ENCODE measurements at regions not wholly inside any gene's neighbourhood (a gene's known extent, or its start where the extent isn't known, plus 50 kb on each side); places are given as distances from the start of the nearest gene placed in this dataset.

GRCh38 chr14:100381395-100382105 lies 58.4 kb downstream of the SLC25A47 start:
- DNase-seq (ENCODE audit: low spot score): no peak

DNA sequence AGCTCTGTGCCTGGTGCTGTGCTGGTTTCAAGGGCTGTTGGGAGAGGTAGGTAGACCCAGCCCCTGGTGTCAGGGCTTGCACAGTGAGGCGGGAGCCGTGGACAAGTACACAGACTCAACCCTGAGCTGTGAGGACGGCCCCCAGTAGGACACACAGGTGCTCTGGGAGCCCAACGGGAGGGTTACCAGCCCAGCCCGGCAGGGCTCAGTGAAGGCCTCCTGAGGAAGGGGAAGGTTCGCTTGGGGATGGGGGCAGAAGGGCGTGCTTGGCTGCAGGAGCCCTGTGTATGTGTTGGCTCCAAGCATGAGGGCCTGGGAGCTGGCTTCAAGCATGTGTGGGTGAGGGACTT lies 58.9 kb downstream of the SLC25A47 start:
- DNase-seq (ENCODE audit: low spot score): no peak

- DNase-seq (ENCODE audit: low spot score): peak; percentile 82
Measured at GRCh38 chr14:100383727-100384158, 60.6 kb downstream of the SLC25A47 start.

GRCh38 chr14:100384277-100384676 lies 61.1 kb downstream of the SLC25A47 start:
- DNase-seq (ENCODE audit: low spot score): no peak

DNA sequence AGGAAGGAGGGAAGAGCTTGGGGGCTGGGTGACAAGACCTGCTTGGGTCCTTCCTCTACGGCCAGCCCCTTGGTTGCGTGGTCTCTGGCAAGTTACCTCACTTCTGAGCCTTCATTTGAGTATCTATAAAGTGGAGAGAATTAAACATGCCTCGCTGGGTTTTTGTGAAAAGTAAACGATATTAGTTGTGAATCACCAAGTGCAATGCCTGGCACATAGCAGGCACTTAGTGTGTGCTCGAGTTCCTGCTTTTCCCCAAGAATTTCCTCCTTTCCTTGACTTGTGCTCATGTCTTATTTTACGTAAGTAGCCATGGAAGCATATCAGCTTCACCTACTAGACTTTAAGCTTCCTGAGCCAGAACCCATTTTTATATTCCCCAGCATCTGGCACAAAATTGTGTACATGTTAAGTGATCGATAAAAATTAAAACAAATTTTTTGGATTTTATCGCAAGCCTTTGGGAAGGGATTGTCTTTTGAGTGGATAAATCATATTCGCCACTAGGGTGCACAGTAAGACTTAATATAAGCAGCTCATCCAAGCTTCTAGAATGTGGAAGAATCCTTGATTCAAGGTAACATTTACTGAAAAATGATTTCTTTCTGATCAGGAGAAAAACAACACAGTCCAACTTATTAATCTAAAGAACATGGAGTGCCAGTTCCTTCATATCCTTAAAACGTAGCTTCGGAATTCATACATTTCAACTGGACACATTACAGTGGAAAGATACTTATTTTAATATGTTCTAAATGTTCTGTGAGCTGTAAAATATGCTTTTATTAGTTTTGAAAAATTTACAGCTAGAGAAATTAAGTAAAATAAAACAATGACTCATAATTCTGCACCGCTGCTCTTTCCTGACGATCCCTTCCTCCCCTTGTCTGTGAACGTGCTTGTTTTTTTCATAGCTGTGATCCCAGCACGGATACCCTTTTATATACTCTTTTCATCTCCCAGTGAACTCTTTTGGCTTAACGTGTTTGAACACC lies 62.0 kb downstream of the SLC25A47 start:
- peak; percentile 47 for DNase-seq (ENCODE audit: low spot score)

- DNase-seq (ENCODE audit: low spot score): no peak
Measured at GRCh38 chr14:100386121-100386520, 63.0 kb downstream of the SLC25A47 start.

GRCh38 chr14:100386846-100387245 lies 63.7 kb downstream of the SLC25A47 start:
- DNase-seq (ENCODE audit: low spot score): no peak

DNA sequence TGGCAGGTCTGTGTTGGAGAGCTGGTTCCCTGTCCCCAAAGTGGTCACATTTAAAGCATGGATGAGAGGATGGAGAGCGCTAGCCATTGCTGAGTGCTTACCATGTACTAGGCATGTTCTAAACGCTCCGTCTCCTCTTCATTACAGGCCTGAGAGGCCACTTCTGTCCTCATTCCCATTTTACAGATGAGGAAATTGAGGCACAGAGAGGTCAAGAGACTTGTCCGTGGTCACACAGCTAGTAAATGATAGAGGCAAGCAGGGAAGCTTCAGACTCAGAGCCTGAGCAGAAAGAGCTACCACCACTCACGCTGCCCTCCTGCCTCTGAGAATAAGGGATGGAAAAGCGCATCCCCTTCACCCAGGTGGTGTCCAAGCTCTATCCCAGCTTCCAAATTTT lies 64.3 kb downstream of the SLC25A47 start:
- no peak for DNase-seq (ENCODE audit: low spot score)

GRCh38 chr14:100388103-100389054 lies 65.2 kb downstream of the SLC25A47 start:
- DNase-seq (ENCODE audit: low spot score): no peak

DNA sequence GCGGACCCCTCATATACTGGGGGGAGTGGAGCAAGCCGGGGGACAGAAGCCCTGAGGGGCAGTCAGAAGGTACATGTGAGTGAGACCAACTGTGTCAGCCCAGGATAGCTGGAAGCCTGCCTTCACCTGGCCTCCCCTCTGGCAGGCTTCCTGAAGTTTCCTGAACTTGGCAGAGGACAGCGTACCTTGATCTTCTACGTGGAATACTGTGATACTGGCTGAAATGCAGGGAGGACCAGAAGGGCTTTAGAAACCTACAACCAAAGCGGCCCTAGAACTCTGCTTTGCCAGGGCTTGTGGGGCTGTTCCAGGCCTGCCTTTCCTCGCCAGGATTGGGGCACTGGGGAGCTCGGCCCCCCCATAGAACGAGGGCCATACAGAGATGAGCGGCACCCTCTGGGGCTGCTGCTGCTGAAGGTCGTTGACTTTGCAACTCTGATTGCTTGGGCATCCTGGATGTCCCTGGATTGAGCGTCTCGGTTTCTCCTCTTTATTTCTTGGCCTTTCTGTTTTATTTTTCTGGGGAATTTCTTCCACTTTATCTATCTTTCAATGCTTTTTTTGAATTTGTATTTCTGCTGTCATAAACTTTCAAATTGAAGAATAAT lies 66.5 kb downstream of the SLC25A47 start:
- no peak for DNase-seq (ENCODE audit: low spot score)

DNA sequence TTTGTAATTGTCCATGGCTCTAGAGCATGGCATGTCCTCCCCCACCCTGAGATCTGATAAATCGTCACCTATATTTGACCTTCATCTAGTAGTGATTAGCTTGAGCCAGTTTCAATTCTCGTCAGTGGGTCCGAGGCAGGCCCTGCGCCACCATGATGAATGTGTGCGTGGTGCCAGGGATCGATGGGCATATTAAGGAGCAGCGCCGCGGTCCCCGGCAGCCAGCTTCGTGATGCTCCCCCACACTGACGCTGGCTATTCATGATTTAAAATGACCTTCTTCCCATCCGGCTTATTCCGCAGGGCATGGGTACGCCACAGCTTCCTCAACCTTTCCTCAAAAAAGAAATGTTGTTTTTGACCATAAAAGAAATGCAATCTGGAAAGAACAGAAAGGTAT lies 68.0 kb downstream of the SLC25A47 start:
- no peak for DNase-seq (ENCODE audit: low spot score)

DNA sequence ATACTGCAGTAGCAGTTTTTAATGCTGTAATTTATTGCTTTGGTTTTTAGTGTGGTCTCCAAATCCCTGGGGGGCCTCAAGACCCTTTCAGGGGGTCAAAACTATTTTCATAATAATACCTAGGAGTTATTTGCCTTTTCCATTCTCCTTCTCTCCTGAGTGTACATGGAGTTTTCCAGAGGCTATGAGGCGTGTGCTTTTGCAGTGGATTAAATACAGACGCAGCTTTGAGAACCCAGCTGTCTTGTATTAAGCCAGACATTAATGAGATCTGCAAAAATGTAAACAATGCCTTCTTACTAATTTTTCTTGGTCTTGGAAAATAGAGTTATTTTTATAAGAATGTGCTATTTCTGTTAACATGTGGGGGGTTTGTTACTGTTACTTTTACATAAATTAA lies 68.6 kb downstream of the SLC25A47 start:
- peak; percentile 63 for DNase-seq (ENCODE audit: low spot score)

- no peak for DNase-seq (ENCODE audit: low spot score)
Measured at GRCh38 chr14:100392356-100392755, 69.2 kb downstream of the SLC25A47 start.

GRCh38 chr14:100393362-100393761 lies 70.2 kb downstream of the SLC25A47 start:
- DNase-seq (ENCODE audit: low spot score): no peak

DNA sequence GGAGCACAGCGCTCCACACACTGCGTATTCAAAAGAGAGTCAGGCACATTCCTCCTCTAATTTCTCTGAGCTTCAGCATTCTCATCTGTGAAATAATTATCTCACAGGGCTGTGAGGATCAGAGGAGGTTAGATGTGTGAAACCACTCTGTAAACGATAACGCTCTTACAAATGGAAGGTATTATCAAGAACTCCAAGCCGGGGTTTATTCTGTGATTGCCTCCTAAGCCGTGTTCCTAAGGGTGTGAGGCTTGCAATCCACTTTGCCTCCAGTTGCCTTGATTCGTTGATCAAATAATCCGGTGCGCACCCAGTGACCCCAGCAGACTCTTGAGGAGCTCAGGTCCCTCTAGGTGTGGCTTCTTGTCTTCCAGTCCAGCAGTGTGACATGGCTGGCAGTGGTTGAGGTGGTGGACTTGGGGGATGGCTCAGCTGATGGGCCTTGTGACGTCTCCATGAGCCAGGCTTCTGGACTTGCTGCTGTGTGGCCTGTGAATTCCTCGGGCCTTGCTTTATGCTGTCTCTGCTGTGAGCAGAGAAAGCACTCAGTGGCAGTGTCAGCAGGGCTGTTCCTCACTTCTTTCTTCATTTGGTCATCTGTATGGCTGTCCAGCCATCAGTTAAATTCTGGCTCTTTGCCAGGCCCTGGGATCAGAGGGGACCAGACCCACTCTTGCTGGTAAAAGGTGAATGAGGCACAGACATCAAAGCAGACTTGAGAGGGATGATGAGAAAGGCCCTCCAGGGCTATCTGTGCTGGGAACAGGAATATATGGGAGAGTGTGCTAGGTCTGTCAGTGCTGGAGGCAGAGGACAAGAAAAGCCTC lies 71.0 kb downstream of the SLC25A47 start:
- DNase-seq (ENCODE audit: low spot score): no peak

DNA sequence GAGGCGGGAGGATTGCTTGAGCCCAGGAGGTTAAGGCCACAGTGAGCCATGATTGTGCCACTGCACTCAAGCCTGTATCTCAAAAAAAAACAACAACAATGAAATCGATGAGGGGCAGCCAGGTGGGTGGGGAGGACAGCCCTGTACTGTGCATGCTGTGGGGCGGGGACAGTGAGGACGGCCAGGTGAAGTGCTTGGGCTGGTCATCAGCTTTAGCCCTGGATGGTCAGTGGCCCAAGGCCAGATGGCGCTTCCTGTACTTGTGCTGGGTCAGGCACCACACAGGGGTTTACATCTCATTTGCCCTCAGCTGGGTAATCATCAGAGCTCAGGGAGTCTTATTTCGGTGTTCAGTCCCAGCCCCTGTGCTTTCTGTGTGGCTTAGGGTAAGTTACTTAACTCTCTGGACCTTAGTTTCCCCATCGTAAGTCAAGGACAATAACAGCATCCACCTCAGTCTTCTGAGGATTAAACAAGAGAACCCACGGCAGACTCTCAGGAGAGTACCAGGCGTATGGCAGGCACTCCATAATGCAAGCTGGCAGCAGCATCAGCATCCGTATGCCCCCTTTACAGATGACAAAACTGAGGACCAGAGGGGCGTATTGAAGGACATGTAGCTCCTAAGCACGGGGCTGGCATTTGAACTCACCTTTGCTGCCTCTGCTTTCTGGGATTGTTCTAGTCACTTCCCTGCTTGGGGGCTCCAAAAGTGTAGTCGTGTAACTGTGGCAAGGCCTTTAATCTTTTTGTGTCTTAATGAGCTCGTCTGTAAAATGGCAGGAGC lies 71.9 kb downstream of the SLC25A47 start:
- no peak for DNase-seq (ENCODE audit: low spot score)

GRCh38 chr14:100396266-100396795 lies 73.2 kb downstream of the SLC25A47 start:
- DNase-seq (ENCODE audit: low spot score): no peak

- DNase-seq (ENCODE audit: low spot score): no peak
Measured at GRCh38 chr14:100397005-100397404, 73.9 kb downstream of the SLC25A47 start.

DNA sequence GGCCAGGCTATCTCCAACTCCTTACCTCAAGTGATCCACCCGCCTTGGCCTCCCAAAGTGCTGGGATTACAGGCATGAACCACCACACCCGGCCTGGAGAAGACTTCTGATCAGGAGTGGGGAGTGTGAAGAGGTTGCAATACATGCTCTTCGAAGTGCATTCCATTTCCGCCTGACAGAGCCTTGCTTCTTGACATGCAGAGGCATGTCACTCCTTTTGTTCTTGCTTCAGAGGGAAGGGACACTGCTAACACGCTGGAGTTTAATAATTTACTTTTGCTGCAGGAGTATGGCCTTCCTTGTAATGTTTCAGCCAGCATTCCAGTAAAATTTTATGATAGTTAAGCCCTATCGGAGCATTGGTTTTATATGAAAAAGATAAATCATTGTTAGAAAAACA lies 74.9 kb downstream of the SLC25A47 start:
- DNase-seq (ENCODE audit: low spot score): no peak

Measured in AG20443 (cell line).